OCI-LY7 (cell line): ENCODE measurements at regions not wholly inside any gene's neighbourhood (a gene's known extent, or its start where the extent isn't known, plus 50 kb on each side); places are given as distances from the start of the nearest gene placed in this dataset.

ENCODE experiments used
- BruUV-seq: library from RNA; stranded (reverse); fragments of 400-500 nt; replicated peaks from 2 replicates; lab custom pipeline; 2021; lab: Mats Ljungman, UMichigan
- CTCF ChIA-PET: fragments of 300-600 bp; sonication (Branson Sonifier 250); formaldehyde crosslinking; loops from one replicate; lab custom pipeline; 2022; ENCODE audit warnings: antibody characterized with exemption; ENCODE audit not compliant: unreplicated experiment; lab: Charles Lee
- POLR2A ChIA-PET: fragments of 300-600 bp; sonication (Branson Sonifier 250); formaldehyde crosslinking; loops from one replicate; lab custom pipeline; 2022; ENCODE audit warnings: antibody characterized with exemption; lab: Charles Lee
- DNase-seq: peaks from one replicate; pipeline ENCODE4 v3.0.0-alpha.2; 2015; ENCODE audit warnings: low spot score
- H2AFZ ChIP-seq: fragments of 200-600 bp; sonication (generic), shearing (Covaris generic); 2 replicates; pipeline ENCODE4 v1.6.1; 2014; ENCODE audit warnings: mild to moderate bottlenecking, antibody characterized with exemption, low read length, moderate library complexity
- H3K27ac ChIP-seq: fragments of 200-600 bp; sonication (generic); 2 replicates; pipeline ENCODE4 v1.5.1; 2014; ENCODE audit warnings: mixed run types, low read depth, mild to moderate bottlenecking, moderate library complexity, low read length, inconsistent platforms; ENCODE audit not compliant: poor library complexity, severe bottlenecking
- H3K36me3 ChIP-seq: fragments of 200-600 bp; sonication (generic); 2 replicates; pipeline ENCODE4 v1.6.1; 2014; ENCODE audit warnings: mild to moderate bottlenecking, antibody characterized with exemption, low read length, moderate library complexity, mixed read lengths; ENCODE audit not compliant: insufficient read depth
- H3K4me1 ChIP-seq: fragments of 200-600 bp; sonication (generic); 2 replicates; pipeline ENCODE4 v1.5.1; 2014; ENCODE audit warnings: mild to moderate bottlenecking, low read length; ENCODE audit not compliant: insufficient read depth, poor library complexity, severe bottlenecking
- H3K4me2 ChIP-seq: fragments of 200-600 bp; sonication (generic); 2 replicates; pipeline ENCODE4 v1.6.1; 2014; ENCODE audit warnings: mild to moderate bottlenecking, low read length
- H3K4me3 ChIP-seq: fragments of 200-600 bp; sonication (generic); 2 replicates; pipeline ENCODE4 v1.5.1; 2014; ENCODE audit warnings: mild to moderate bottlenecking, low read depth, low read length; ENCODE audit not compliant: poor library complexity, severe bottlenecking
- H3K79me2 ChIP-seq: fragments of 200-600 bp; sonication (generic); 2 replicates; pipeline ENCODE4 v1.6.1; 2016; ENCODE audit warnings: low read depth, mild to moderate bottlenecking, low read length, moderate library complexity, mixed read lengths; ENCODE audit not compliant: insufficient read depth
- H3K9me2 ChIP-seq: fragments of 200-600 bp; sonication (generic); 2 replicates; pipeline ENCODE4 v1.6.1; 2016; ENCODE audit warnings: mild to moderate bottlenecking, low read length, mixed read lengths; ENCODE audit not compliant: insufficient read depth
- H3K9me3 ChIP-seq: fragments of 200-600 bp; sonication (generic); 2 replicates; pipeline ENCODE4 v1.6.1; 2014; ENCODE audit warnings: mild to moderate bottlenecking, mixed run types, low read length, mixed read lengths
- H4K20me1 ChIP-seq: fragments of 200-600 bp; sonication (generic); 2 replicates; pipeline ENCODE4 v1.6.1; 2014; ENCODE audit warnings: mild to moderate bottlenecking, antibody characterized with exemption, low read length, moderate library complexity, mixed read lengths; ENCODE audit not compliant: insufficient read depth
- EZH2phosphoT487 ChIP-seq: fragments of 200-600 bp; sonication (generic); IDR thresholded peaks from 2 replicates; pipeline ENCODE4 v1.6.1; 2018; ENCODE audit warnings: low read depth, borderline replicate concordance, mild to moderate bottlenecking, mixed run types, antibody characterized with exemption, low read length, moderate library complexity, mixed read lengths
- intact Hi-C: fragments of 100-400 bp; cut with micrococcal nuclease; formaldehyde crosslinking; loops from one replicate; pipeline ENCODE4 v1.10.0; 2022; ENCODE audit not compliant: unreplicated experiment
- TF ChIP-seq, protein P1 (sequence below): fragments of 200-600 bp; sonication (generic); conservative IDR thresholded peaks from 2 replicates; pipeline ENCODE4 v1.5.1; 2014; ENCODE audit warnings: mild to moderate bottlenecking, antibody characterized with exemption, low read length, moderate library complexity, mixed read lengths

DNA sequence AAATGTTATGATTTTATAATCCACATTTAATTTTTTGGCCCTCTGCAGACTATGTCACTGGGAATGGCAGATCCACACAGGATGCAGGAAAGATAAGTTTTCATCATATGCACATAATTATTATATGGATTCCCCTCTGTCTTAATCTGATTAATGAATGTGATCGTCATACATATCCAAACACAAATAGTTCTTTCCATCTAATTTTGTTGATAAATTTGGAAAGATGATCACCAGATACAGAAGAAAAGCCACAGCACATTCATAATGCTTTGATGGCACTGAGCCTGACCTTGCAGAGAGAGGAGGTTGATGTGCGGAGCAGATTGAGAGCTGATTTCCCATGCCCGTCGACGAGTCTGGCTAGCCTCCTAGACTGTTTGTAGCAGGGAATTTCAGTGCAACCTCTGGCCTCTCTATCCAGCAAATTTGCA is 471.5 kb downstream of the EPM2A start:
- CTCF ChIA-PET: no interaction called here
- intact Hi-C loops: no loop called here
- no peaks in the 10 kb centered on the region for H3K4me1 ChIP-seq

GRCh38 chr6:145266432-145267075 is 468.8 kb downstream of the EPM2A start:
- TF ChIP-seq, protein P1, sequence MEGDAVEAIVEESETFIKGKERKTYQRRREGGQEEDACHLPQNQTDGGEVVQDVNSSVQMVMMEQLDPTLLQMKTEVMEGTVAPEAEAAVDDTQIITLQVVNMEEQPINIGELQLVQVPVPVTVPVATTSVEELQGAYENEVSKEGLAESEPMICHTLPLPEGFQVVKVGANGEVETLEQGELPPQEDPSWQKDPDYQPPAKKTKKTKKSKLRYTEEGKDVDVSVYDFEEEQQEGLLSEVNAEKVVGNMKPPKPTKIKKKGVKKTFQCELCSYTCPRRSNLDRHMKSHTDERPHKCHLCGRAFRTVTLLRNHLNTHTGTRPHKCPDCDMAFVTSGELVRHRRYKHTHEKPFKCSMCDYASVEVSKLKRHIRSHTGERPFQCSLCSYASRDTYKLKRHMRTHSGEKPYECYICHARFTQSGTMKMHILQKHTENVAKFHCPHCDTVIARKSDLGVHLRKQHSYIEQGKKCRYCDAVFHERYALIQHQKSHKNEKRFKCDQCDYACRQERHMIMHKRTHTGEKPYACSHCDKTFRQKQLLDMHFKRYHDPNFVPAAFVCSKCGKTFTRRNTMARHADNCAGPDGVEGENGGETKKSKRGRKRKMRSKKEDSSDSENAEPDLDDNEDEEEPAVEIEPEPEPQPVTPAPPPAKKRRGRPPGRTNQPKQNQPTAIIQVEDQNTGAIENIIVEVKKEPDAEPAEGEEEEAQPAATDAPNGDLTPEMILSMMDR: no peak
- TF ChIP-seq EZH2phosphoT487: no peak
- Histone ChIP-seq H3K4me2 (no peak overlapping the region), H4K20me1 (no peaks in the 10 kb centered on the region), H3K4me1 (no peaks in the 10 kb centered on the region), H3K79me2 (no peaks in the 10 kb centered on the region), H2AFZ (no peak overlapping the region), H3K36me3 (no peaks in the 10 kb centered on the region), H3K9me3 (no peaks in the 10 kb centered on the region), H3K27ac (no peak overlapping the region), H3K9me2 (no peaks in the 10 kb centered on the region), H3K4me3 (no peak overlapping the region)
- BruUV-seq: no TSS peak
- DNase-seq: no peak
- ChIA-PET POLR2A (no interaction called here), CTCF (no interaction called here)
- intact Hi-C loops: no loop called here

More for the DNA sequence above, 471.5 kb downstream of the EPM2A start:
- BruUV-seq: no TSS peak
- H4K20me1 ChIP-seq: no peaks in the 10 kb centered on the region
- no peak overlapping the region for H3K4me2 ChIP-seq
- no peak for TF ChIP-seq EZH2phosphoT487
- TF ChIP-seq, protein P1: no peak
- no peak overlapping the region for H3K4me3 ChIP-seq
- no peaks in the 10 kb centered on the region for H3K9me3 ChIP-seq
- no peaks in the 10 kb centered on the region for H3K9me2 ChIP-seq
- POLR2A ChIA-PET: interaction anchor here (0.6 to 1.3 kb wide), 3 partner anchors 7 to 261 kb away, joined by 3 to 5 read pairs (median 3); no protein-coding TSS in a partner anchor
- DNase-seq: no peak
- H2AFZ ChIP-seq: no peak overlapping the region
- H3K27ac ChIP-seq: no peak overlapping the region
- no peaks in the 10 kb centered on the region for H3K79me2 ChIP-seq
- H3K36me3 ChIP-seq: no peaks in the 10 kb centered on the region
